Esophagus muscularis mucosa (tissue), 4 donors: ENCODE measurements at regions not wholly inside any gene's neighbourhood (a gene's known extent, or its start where the extent isn't known, plus 50 kb on each side); places are given as distances from the start of the nearest gene placed in this dataset.

Source experiments
- DNase-seq: peaks from one replicate; pipeline ENCODE4 v3.0.0-alpha.2; 2017; ENCODE audit errors: extremely low spot score
- H3K27ac ChIP-seq, 4 donors: fragments of 200-600 bp; sonication (generic); replicated peaks in 1 of 4; 1 replicate in 3 of 4; 2 replicates in 1 of 4; pipeline ENCODE4 v1.5.1; 2016 to 2019; ENCODE audit warnings: mild to moderate bottlenecking in 1 of 4
- H3K27me3 ChIP-seq, 4 donors: fragments of 200-600 bp; sonication (generic); one replicate each; pipeline versions ENCODE4 v1.5.1 to v1.6.0; 2016 to 2019
- H3K36me3 ChIP-seq, 4 donors: fragments of 200-600 bp; sonication (generic); one replicate each; pipeline ENCODE4 v1.5.1; 2016 to 2019
- H3K4me1 ChIP-seq, 4 donors: fragments of 200-600 bp; sonication (generic); one replicate each; pipeline ENCODE4 v1.5.1; 2016 to 2019
- H3K4me3 ChIP-seq, 4 donors: fragments of 200-600 bp; sonication (generic); 1 replicate in 2 of 4; 2 replicates in 2 of 4; pipeline ENCODE4 v1.5.1; 2016 to 2019; ENCODE audit warnings: mild to moderate bottlenecking in 4 of 4, moderate library complexity in 1 of 4
- H3K9me3 ChIP-seq, 4 donors: fragments of 200-600 bp; sonication (generic); 1 replicate in 3 of 4; 2 replicates in 1 of 4; pipeline ENCODE4 v1.5.1; 2016 to 2019
- EP300 ChIP-seq: sonication (generic); formaldehyde crosslinking; IDR thresholded peaks from one replicate; pipeline ENCODE4 v1.6.1; 2017; ENCODE audit warnings: antibody characterized with exemption
- POLR2A ChIP-seq: fragments of 450-650 bp; IDR thresholded peaks from one replicate; pipeline ENCODE4 v1.6.1; 2017; ENCODE audit warnings: antibody characterized with exemption, moderate library complexity, mild to moderate bottlenecking, low read depth
- POLR2AphosphoS5 ChIP-seq, 2 donors: sonication (generic); formaldehyde crosslinking; IDR thresholded peaks; one replicate each; pipeline ENCODE4 v1.6.1; 2017; ENCODE audit warnings: antibody characterized with exemption in 2 of 2
- WGBS: methylation state at CpG from one replicate; pipeline ENCODE4 v1.1.5; 2018; 5-methylcytosine and 5-hydroxymethylcytosine counted together
- intact Hi-C: fragments of 100-400 bp; cut with DNase I; formaldehyde crosslinking; loops from one replicate; pipeline ENCODE4 v1.15.1; 2023
- TF ChIP-seq, protein P1 (sequence below), 3 experiments: fragments of 200-600 bp in 2 of 3; fragments of 450-650 bp in 1 of 3; sonication (generic) in 2 of 3; IDR thresholded peaks; one replicate each; pipeline ENCODE4 v1.5.1; 2017 to 2019; ENCODE audit warnings: antibody characterized with exemption in 3 of 3, mild to moderate bottlenecking in 2 of 3, moderate library complexity in 1 of 3

DNA sequence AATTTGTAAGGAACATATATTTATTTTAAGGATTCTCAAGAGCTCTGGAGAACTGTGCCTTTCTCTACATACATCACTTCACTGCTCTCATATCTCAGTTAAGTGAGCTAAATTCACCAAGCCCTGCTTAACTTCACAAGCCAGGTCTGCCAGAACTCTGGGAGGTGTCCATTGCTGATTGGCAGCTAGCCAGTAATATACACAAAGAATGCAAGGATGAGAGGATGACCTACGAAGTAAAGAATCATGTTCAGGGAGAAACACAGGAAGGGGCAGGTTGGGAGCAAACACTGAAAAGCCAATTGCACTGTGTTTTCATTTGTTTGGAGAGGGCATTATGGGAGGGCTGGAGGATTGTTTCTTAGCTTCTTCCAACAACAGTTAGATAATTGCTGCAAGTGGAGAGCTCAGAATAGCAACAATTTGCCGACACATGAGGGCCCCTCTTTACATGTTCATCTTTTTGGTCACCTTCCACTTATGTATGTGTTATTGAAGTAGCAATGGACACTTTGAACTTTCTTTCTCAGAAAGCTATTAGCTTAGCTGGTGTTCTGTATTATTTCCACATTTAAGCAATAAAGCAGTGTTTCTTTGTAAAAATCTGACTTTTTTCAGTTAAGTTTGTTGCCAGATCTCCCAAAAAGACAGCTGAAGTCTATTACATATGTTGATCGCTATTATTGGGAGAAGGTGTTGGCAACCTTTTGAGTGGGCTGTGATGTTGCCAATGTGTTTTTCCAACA, 254.8 kb downstream of the LTN1 start:
- Histone ChIP-seq H3K27me3 (no peaks in the 10 kb centered on the region), H3K9me3 (peaks cover 0 to 6% (median 0%) of the 10 kb centered on the region in 4 donors), H3K36me3 (no peaks in the 10 kb centered on the region), H3K27ac (peak overlapping the region in 3 of 4 donors; percentile 9 to 36 (median 20)), H3K4me3 (no peak overlapping the region), H3K4me1 (peaks cover 10 to 44% (median 34%) of the 10 kb centered on the region in 4 donors)
- 59% methylated on average over 3 of the region's 3 CpGs for WGBS
- TF ChIP-seq, protein P1, sequence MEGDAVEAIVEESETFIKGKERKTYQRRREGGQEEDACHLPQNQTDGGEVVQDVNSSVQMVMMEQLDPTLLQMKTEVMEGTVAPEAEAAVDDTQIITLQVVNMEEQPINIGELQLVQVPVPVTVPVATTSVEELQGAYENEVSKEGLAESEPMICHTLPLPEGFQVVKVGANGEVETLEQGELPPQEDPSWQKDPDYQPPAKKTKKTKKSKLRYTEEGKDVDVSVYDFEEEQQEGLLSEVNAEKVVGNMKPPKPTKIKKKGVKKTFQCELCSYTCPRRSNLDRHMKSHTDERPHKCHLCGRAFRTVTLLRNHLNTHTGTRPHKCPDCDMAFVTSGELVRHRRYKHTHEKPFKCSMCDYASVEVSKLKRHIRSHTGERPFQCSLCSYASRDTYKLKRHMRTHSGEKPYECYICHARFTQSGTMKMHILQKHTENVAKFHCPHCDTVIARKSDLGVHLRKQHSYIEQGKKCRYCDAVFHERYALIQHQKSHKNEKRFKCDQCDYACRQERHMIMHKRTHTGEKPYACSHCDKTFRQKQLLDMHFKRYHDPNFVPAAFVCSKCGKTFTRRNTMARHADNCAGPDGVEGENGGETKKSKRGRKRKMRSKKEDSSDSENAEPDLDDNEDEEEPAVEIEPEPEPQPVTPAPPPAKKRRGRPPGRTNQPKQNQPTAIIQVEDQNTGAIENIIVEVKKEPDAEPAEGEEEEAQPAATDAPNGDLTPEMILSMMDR (IDR thresholded peaks at IDR 0.05): no peak
- TF ChIP-seq EP300: no peak
- TF ChIP-seq POLR2A: no peak
- no peak for TF ChIP-seq POLR2AphosphoS5 (IDR thresholded peaks at IDR 0.05)
- DNase-seq: no peak
- intact Hi-C loops: no loop called here

DNA sequence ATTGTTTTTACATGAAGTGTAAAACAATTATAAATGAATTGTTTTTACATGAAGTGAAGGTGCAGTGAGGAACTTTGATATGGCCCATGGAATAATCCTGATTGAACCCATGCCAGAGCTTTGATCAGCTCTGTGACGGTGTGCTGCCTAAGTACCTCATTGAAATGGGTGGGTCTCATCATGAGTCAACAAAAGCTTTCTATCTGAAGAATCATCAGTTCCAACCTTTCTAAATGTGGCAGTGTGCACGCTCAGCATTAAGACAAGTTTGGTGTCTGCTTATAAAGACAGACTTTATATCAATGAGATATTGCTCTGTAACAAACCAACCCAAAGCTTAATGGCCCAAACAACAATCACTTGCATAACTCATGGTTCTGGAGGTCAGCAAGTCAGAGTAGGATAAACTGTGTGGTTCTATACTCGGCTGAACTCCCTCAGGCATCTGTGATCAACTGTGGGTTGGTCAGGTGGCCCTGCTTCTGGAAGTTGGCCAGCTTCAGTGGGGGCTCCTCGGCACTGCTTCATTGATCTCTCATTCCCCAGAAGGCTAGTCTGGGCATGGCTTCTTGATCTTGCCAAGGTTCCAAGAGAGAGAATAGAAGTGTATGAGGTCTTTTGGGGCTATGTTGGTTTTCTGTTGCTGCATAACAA, 258.0 kb downstream of the LTN1 start:
- Histone ChIP-seq H3K4me3 (no peak overlapping the region), H3K4me1 (peaks cover 10 to 38% (median 19%) of the 10 kb centered on the region in 4 donors), H3K27me3 (no peaks in the 10 kb centered on the region), H3K36me3 (no peaks in the 10 kb centered on the region), H3K9me3 (peaks cover 0 to 6% (median 0%) of the 10 kb centered on the region in 4 donors), H3K27ac (no peak overlapping the region)
- TF ChIP-seq POLR2A (no peak), EP300 (no peak), POLR2AphosphoS5 (IDR thresholded peaks at IDR 0.05) (no peak)
- TF ChIP-seq, protein P1 (IDR thresholded peaks at IDR 0.05): no peak
- intact Hi-C loops: no loop called here
- no peak for DNase-seq
- 74% methylated on average over 4 of the region's 4 CpGs for WGBS

DNA sequence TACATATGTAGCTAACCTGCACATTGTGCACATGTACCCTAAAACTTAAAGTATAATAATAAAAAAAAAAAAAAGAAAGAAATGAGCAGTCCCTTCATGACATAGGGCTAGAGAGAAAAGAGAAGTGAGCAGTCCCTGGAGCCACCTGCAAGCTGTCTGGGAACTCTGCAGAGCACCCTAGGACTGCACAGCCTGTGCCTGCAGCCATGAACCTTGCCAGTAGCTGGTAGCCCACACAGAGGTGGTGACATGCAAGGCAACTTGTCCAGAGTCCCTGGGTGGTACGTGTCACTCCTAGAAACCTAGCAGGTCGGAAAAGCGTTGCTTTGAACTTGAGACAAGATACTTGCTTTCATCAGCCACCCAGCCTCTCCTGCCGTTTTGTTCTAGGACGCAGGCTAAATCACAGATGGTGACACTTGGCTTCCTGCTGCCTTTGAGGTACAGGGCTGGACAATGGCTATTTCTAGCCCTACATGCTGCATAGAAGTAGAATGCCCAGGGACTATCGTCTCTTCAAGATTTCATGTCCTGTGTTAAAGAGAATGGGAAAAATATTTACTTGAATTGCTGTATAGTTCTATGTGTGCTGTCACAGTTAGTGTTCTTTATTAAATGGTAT, 260.9 kb downstream of the LTN1 start:
- H3K36me3 ChIP-seq: no peaks in the 10 kb centered on the region
- no peaks in the 10 kb centered on the region for H3K27me3 ChIP-seq
- H3K4me1 ChIP-seq: peaks cover 6 to 12% (median 8%) of the 10 kb centered on the region in 4 donors
- WGBS: 72% methylated on average over 6 of the region's 6 CpGs
- no peak overlapping the region for H3K27ac ChIP-seq
- intact Hi-C loops: no loop called here
- H3K9me3 ChIP-seq: peaks cover 0 to 6% (median 0%) of the 10 kb centered on the region in 4 donors
- no peak for DNase-seq
- TF ChIP-seq POLR2AphosphoS5 (IDR thresholded peaks at IDR 0.05): no peak
- no peak for TF ChIP-seq POLR2A
- TF ChIP-seq, protein P1 (IDR thresholded peaks at IDR 0.05): no peak
- no peak for TF ChIP-seq EP300
- no peak overlapping the region for H3K4me3 ChIP-seq

DNA sequence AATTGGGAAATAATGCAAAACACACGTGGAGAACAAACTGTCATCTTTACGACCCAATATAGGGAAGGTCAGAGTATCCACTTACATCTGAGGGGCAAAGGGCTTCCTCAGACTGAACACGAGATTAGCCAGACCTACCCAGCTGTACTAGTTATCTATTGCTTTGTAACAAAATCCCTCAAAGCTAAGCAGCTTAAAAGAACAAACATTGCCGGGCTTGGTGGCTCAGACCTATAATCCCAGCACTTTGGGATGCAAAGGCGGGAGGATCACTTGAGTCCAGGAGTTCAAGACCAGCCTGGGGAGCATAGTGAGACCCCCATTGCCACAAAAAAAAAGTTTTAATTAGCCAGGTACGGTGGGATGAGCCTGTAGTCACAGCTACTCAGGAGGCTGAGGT, 262.8 kb downstream of the LTN1 start:
- no peak for DNase-seq
- intact Hi-C loops: no loop called here
- Histone ChIP-seq H3K9me3 (no peaks in the 10 kb centered on the region), H3K36me3 (no peaks in the 10 kb centered on the region), H3K4me1 (peaks cover 6 to 12% (median 8%) of the 10 kb centered on the region in 4 donors), H3K4me3 (no peak overlapping the region), H3K27me3 (no peaks in the 10 kb centered on the region), H3K27ac (no peak overlapping the region)
- 90% methylated on average over 6 of the region's 6 CpGs for WGBS
- TF ChIP-seq POLR2A (no peak), EP300 (no peak), POLR2AphosphoS5 (IDR thresholded peaks at IDR 0.05) (no peak)
- TF ChIP-seq, protein P1 (IDR thresholded peaks at IDR 0.05): no peak
